ENCODE measurements at regions not wholly inside any gene's neighbourhood (a gene's known extent, or its start where the extent isn't known, plus 50 kb on each side); places are given as distances from the start of the nearest gene placed in this dataset.
"Not testable (repeated sequence)": the region's sequence is repeated elsewhere in the genome, so short reads cannot be mapped to it uniquely, and the experiment has no call there.

DNA sequence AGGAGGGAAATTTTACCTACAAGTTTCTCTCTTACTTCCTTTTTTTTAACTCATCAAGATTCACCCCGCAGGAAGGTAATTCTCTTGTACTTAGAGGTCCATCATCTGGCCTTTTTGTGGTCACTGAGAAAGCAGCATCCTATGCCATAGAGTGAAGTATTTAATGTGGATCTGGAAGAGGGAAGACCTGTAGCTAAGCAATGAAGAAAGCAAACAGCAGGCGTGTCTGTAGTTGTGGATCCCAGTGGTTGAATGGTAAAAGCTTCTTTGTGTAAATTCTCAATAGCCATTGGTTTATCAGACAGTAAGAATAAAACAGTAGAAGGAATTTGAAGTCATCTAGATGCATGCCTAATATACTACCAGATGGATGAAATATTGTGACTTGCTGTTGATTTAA, 196.4 kb downstream of the ANKRD7 start:
- no peak for DNase-seq

DNA sequence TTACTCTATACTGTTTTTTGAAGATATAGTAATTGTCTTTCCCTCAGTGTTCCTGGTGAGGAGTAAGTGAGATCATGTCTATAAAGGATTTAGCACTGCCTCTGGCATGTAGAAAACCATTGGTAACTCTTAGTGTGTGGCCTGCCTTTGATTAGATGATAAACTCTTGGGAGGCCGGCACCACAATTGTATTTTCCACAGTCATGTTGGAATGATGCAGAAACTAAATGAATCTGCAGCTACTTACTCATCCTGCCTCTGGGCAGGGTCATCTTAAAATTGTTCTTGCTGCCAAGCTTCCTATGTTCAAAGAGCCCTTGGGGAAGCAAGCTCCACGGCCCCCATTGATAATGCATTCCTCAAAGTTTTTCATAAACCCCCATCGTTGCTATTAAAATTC, 204.6 kb downstream of the ANKRD7 start:
- DNase-seq, result no peak

DNA sequence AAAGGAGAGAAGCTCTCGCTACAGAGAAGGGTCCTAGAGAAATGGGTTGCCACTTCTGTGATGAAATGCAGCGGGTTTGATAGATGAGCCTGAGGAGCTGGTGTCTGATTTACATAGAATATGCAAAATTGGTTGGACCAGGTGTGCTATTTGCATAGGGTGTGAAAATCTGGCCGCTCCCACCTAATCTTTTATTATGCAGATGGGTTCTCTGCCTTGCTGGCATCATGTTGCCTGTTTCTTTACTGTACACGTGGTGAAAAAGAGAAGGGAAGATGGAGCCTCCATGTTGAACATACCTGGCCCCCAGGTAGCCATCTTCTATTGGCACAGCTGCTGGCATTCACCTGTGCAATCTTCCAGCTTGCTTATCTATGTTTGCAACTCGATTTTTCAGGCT, 212.2 kb downstream of the ANKRD7 start:
- DNase-seq, result no peak

DNA sequence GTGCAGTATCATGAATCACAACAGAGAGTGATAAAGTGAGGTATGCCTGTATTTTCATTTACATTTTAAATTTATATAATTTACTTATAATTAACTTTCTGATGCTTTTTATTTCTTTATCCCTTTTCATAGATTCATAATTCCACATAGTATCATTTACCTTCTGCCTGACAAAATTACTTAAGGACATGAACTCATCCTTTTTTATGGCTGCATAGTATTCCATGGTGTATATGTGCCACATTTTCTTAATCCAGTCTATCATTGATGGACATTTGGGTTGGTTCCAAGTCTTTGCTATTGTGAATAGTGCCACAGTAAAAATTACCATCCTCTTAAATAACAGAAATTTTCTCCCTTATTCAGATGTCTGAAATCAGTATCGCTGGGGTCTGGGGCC, 224.5 kb downstream of the ANKRD7 start:
- DNase-seq, result not testable (repeated sequence)

DNA sequence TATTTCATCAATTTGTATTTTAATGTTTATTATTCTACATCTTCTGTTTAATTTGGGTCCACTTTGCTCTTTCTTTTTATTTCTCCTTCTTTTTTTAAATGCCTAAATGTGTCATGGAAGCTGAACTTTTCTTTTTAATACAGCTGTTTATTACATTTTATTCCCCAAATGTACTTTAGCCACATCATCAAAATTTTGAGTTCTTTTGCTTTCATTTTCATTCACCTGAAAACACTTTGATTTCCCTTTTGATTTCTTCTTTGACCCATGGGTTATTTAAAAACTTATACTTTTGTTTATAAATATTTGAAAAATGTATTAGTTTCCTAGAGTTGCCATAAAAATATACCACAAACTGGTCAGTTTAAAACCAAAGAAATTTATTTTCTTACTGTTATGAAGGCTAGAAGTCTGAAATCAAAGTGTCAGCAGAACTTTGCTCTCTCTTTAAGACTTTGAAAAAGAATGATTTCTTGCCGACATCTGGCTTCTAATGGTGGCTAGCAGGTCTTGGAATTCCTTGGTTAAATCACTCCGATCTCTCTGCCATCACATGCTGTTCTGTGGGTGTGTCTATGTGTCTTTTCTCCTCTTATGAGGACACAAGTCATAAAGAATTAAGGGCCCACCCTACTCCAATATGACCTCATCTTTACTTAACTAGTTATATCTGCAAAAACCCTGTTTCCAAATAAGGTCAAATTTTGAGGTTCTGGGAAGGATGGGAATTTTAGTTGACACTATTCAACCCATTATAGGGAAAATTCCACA, 225.5 kb downstream of the ANKRD7 start:
- DNase-seq, result no peak

DNA sequence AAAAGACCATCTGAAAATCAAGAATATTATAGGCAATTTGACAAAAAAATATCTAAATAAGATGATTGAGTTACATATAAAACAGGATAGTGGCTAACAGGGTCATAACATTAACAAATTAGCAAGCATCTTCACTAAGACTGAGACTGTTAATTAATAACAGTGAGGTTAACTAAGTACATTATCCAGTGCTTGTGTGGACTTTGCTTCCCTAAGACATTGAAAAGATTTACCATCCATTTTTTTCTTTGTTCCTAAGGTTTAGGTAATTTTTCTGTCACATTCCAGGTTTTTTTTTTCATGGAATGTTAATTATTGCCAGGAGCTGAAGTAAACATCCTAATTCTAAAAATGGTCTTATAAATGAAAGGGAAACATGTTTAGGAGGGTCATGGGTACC, 227.6 kb downstream of the ANKRD7 start:
- no peak for DNase-seq

DNA sequence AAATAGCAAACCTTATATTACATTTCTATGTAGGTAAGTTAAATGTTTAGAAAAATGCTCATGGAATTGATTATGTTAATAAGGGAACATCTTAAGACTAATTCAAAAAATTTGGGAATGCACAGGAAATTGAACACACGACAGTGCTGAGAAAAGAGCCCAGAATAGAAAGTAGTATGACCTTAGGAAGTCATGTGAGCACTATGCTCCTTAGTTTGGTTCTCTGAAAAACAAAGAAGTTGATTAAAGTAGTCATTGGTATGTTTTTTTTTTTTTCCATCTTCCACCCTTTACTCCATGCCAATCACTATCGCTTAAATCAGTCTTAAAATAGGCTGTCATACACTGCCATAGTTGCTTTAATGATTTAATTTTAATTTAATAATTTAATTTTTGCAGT, 242.9 kb downstream of the ANKRD7 start:
- DNase-seq, result no peak

DNA sequence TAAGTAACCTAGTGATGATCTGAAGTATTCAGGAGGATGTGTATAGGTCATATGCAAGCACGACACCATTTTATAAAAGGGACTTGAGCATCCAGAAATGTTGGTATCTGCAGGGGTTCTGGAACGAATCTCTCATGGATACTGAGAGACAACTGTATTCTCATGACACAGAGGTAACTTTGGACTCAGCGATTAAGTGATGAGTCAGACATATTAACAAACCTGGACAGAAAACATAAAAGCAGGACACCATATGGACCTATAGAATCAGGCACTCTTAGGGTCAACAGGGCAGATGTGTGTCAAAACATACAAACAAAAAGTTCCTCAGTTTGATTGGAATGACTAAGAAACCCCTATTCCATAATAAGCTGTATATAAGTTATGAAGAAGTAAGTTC, 248.1 kb downstream of the ANKRD7 start:
- DNase-seq, result no peak

DNA sequence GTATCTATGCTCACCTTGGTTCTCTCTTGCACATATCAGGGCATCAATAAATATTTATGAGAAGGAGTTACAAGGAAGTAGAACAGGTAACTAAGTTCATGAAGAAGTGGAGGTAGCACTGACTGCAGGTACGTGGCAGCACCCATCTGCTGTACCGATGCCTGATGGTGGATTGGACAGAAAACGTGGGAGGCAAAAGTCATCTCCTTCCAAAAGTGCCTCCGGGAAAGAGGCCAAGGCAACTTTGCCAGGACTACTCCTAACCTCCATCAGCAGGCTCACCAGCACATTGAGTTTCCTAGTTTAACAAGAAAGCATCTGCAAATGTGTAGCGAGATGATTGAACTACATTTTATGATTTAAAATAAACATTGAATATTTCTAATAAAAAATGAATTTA, 248.8 kb downstream of the ANKRD7 start:
- DNase-seq, result no peak

DNA sequence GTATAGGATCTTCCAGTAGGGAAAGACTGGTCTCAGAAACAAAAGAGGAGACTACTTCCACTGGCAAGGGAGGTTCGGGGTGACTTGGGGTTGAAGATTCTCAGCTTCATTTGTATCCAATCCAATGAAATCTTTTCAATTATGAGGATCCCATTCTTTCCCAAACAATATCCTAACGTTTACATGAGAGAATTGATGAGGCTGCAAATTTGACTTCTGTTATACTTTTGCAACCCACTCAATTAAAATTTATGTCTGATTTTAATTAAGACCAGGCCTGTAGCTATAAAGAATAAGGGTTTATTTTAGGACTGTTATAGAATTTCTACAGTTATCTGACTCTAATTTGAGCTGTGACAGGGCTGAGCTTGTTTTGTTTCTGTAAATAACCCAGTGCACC, 251.5 kb downstream of the ANKRD7 start:
- no peak for DNase-seq

DNA sequence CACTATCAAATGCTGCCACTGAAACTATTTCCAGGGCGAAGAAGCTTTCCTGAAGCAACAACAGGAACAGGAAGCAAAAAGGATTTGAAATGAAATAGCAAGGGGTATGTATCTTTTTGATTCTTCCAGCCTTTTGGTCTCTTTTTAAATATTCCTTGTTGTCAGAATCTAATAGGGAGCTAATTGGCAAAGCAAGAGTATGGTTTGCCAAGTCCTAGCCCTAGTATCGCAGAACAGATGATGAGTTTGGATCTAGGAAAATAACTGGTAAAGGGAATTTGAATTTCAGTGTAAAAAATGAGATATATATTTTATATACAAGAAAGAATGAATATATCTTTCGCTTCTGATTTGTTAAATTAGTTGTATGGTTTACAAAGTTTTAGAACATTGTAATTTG, 252.5 kb downstream of the ANKRD7 start:
- no peak for DNase-seq

DNA sequence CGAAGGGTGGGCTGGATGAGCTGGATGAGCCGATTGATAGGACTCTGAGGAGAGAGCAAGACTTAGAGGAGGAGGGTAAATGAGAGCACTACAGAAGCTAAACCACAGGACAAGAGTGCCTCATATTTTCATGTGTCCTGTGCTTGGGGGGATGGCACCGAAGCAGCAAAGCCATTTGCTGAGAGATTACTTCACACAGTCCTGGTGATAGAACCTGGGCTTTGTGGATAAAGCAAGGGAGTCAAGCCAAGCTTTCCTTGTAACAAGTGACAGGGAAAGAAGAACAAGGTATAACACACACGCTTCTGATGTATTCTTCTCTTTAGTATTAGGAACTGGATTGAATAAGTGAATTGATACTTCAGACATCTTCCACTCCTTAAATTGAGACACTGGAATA, 253.7 kb downstream of the ANKRD7 start:
- DNase-seq, result no peak

DNA sequence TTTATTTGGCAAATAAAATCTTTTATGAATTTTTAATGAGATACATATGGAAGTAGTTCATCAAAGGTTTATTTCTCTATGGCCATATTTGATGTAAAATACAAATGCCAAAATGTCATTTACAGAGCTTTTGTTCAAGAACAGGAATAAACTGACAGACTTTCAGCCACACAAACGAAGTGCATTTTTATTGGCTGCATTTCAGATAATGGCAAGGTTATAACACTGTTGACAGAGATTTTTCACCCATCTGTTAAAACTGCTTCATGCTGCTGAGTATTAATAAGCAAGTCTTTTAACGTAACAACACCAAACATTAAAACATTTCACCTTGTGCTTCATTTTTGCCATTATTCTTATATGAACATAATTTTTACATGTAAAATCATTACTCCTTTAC, 254.4 kb downstream of the ANKRD7 start:
- no peak for DNase-seq

DNA sequence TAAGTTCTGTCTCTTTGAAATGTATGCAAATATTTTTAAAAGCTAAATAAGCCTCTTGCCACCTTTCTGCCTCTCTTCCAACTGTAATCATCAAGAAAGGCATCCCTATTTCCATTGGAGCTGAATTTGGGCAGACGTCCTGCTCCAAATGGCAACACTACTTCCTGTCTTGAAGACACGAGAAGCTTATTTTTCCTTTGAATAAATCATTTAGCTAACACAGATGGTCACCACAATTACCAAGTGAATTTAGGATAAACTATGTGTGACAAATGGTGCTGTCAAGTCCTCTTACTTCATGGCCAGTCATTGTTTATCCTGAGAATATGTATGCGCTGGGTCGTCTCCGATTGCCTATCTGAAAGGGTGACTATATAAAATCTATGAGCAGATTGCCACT, 268.0 kb downstream of the ANKRD7 start:
- DNase-seq, result no peak

DNA sequence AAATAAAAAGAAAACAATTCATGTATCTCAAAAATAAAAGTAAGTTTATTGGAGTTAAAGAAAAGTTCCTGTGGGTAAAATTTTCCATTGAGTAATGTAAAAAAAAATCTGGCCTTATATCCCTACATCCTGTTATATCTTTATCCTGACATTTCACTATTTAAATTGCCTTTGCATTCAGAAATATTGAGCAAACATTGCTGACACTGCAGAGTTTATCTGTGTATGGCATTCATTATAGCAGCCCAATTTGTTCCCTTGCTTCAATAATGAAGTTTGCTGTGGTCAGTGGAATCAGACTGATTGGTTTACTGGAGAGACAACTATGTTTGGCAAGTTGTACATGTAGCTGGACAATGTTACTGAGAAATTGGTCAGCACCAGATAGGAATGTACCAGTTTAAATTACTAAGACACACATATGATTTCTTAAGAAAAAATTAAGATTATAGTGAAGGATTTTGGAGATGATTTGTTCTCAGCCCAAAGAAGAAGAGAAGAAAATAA, 271.7 kb downstream of the ANKRD7 start:
- DNase-seq, result no peak

DNA sequence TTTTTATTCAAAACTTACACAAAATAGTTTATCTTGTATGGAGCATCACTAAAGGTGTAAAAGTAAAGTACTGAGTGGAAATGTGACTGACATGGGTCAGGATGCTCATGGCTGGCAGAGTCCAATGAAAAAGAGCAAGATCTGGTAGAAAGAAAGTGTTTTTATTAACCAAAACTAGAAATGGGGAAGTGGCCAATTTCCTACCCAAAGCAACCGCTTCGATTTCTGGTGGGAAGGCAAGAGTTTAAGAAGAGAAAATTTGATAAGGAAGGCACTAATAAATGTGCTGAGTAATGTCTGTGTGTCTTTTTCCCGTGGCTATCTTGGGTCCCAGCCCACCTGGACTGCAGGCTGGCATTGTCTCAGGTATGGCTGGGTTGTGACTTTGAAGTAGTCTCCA, 277.7 kb downstream of the ANKRD7 start:
- DNase-seq, result no peak

DNA sequence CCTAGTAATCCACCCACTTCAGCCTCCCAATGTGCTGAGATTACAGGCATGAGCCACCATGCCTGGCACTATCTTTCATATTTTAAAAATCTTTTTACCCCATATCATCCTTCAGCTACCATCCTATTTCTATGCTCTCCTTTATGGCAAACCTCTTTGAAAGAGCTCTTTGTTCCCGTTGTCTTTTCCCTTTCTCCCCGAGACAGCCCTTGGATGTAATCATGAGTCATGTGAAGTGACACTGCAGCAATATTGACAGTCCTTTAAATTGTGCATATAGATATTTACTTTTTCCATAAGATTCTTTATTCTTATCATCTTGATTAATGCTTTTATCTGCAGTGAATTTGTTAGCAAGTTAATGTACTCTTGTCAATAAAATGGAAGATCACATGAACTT, 286.6 kb downstream of the ANKRD7 start:
- DNase-seq, result no peak

DNA sequence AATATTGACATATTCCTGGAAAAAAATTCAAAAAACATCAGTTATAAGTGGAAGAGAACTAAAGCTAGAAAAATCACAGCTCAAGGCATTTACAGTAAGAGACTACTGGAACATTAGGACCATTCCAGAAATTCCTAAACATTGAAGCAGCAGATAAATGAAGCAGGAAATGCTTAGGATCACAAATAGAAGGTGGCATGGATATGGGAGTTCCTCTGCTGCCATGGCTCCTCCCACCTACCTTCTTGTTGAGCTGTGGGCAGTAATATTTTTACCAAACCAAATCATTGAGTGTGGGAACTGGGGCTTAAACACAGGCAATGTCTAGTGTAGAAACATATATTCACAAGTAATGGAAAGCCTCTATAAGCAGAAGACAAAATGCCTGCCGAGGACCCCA, 292.8 kb downstream of the ANKRD7 start:
- DNase-seq, result no peak

DNA sequence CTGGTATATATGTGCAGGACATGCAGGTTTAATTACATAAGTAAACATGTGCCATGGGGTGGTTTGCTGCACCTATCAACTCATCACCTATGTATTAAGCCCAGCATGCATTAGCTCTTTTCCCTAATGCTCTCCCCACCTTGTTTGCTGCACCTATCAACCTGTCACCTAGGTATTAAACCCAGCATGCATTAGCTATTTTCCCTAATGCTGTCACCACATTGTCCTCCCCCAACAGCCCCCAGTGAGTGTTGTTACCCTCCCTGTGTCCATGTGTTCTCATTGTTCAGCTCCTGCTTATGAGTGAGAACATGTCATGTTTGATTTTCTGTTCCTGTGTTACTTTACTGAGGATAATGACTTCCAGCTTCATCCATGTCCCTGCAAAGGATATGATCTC, 300.5 kb downstream of the ANKRD7 start:
- no peak for DNase-seq

DNA sequence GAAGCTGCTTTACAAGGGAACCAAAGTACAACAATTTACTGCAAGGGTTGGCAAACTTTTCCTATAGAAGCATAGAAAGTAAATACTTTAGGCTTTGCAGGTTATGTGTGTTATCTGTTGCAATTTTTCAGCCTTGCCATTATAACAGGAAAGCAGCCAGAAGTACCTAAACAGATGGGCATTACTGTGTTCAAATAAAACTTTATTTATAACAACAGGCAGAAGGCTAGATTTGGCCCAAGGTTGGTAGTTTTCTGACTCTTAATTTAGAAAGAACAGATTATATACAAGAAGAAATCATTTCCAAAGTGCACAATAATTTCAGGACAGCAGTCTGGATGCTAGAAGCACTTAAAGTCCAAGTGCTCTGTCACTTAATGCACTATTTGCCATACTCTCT, 307.1 kb downstream of the ANKRD7 start:
- no peak for DNase-seq

DNA sequence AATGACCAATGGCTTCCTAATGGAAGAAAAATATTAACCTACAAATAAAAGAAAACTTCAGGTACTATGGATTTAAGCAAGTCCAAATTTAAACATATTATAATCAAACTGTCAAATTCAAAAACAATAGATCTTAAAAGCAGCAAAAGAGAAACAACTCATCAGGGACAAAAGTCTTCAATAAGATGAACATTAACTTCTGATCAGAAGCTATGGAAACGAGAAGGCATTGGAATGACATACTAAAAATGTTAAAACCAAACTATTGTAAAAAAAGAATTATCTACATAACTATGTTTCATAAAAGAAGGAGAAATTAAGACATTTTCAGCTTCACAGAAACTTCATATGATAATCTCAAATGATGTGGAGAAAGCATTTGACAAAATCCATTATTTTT, 334.7 kb downstream of the ANKRD7 start:
- no peak for DNase-seq

DNA sequence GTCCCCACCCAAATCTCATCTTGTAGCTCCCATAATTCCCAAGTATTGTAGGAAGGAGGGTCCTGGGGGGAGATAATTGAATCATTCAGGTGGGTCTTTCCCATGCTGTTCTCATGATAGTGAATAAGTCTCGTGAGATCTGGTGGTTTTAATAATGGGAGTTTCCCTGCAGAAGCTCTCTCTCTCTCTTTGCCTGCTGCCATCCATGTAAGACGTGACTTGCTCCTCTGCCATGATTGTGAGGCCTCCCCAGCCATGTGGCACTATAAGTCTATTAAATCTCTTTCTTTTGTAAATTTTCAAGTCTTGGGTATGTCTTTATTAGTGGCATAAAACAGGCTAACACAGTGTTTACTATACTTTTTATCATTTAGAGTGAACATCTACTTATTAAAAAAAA, 338.8 kb downstream of the ANKRD7 start:
- no peak for DNase-seq

DNA sequence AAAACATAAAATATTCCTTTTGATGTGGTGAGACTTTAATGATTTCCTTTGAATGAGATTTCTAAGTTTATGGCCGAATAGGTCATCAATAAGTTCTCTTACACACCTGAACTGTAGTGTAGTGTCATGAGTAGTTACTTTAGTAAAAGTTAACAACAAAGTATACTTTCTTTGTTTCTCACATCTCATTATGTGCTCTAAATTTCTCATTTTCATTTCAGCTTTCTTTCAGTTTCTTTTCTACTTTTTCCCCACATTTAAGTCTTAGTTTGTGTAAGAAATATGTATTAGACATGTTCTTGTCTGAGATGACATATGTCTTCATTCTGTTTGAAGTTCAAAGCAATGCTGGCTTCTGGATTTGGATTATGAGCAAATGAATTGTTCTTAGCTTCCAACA, 348.1 kb downstream of the ANKRD7 start:
- no peak for DNase-seq

DNA sequence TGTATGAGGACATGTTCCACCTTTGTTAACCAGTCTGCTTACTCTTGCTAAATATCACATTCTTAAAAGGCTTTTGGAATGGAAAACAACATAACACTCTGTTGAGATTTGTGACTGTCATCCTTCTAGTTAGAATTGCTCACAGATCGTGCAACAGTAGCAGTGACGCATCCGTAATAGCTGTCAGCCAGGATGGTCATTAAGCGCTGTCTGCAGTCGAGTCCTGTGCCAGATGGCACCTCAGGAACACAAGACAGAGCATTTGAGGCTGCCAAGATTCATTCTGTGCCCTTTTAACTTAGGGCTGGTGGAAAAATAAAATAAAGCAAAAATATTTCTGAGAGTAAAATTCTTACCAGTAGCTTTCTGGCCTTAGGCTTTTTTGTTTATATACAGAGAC, 348.6 kb downstream of the ANKRD7 start:
- DNase-seq, result no peak

DNA sequence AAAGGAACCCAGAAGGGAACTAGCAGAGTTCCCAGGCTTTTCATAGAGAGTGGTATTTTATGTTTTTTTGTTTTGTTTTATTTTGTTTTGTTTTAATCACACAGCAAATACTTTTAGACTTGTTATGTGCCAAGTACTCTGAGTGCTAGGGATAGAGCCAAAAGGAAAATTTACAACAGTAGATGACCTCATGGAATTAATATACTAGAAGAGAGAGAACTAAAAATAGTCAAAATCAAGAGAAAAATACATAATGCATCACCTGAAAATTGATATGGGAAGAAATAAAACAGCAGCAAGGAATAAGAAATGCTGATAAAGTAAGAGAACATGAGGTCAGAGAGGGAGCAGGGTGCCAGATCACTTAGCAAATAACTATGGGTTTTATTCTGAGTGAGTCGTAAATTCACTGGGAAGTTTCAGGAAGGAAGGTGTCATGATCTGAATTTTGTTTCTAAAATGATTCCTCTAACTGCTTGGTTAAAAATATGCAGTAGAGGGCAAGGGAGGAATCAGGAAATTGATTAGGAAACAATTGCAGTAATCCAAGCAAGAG, 351.0 kb downstream of the ANKRD7 start:
- DNase-seq, result no peak
